HCT116 (cell line): ENCODE measurements at regions not wholly inside any gene's neighbourhood (a gene's known extent, or its start where the extent isn't known, plus 50 kb on each side); places are given as distances from the start of the nearest gene placed in this dataset.

Experiments
- ATAC-seq: fragments of 200-7000 bp; cut with Tn5 transposase; 2 replicates; pipeline ENCODE4 v1.9.1; 2020; ENCODE audit warnings: mild to moderate bottlenecking, moderate library complexity
- BruUV-seq: library from RNA; stranded (reverse); fragments of 400-500 nt; replicated peaks from 2 replicates; lab custom pipeline; 2021; lab: Mats Ljungman, UMichigan
- CTCF ChIA-PET: fragments of 300-600 bp; sonication (Branson Sonifier 250); formaldehyde crosslinking; loops from one replicate; lab custom pipeline; 2021; ENCODE audit warnings: antibody characterized with exemption; lab: Charles Lee
- POLR2A ChIA-PET: fragments of 300-600, 350-600 bp; sonication (Branson Sonifier 250); formaldehyde crosslinking; loops from one replicate; lab custom pipeline; 2021; ENCODE audit warnings: antibody characterized with exemption; lab: Charles Lee
- RAD21 ChIA-PET, 2 experiments: fragments of 300-600 bp; sonication (Branson Sonifier 250); formaldehyde crosslinking; loops; one replicate each; lab custom pipeline; 2023; ENCODE audit warnings: low total read pairs in 2 of 2; ENCODE audit not compliant: uncharacterized antibody in 2 of 2, unreplicated experiment in 2 of 2, low non-redundant PET in 1 of 2; lab: Charles Lee
- DNase-seq: peaks from one replicate; pipeline ENCODE4 v3.0.0-alpha.2; 2010; ENCODE audit warnings: low read depth, low spot score
- H2AFZ ChIP-seq: fragments of 200-600 bp; shearing (Covaris generic), sonication (generic); 2 replicates; pipeline ENCODE4 v1.6.1; 2017; ENCODE audit warnings: low read depth, mixed run types, mixed read lengths, antibody characterized with exemption, low read length; ENCODE audit not compliant: poor library complexity, severe bottlenecking
- H3K27ac ChIP-seq: 2 replicates; pipeline ENCODE4 v1.5.1; 2012; ENCODE audit warnings: low read depth, low read length
- H3K27me3 ChIP-seq: fragments of 200-600 bp; sonication (generic); 2 replicates; pipeline ENCODE4 v1.6.1; 2016; ENCODE audit warnings: mixed run types, low read length, mixed read lengths; ENCODE audit not compliant: insufficient read depth
- H3K36me3 ChIP-seq, 2 experiments: fragments of 200-500 bp in 1 of 2; fragments of 200-600 bp in 1 of 2; sonication (Bioruptor generic) in 1 of 2; sonication (generic) in 1 of 2; 2 replicates each; pipeline versions ENCODE4 v1.5.1 to v1.6.1; 2014 to 2016; ENCODE audit warnings: low read length in 2 of 2, inconsistent platforms in 1 of 2, mixed read lengths in 1 of 2, mixed run types in 1 of 2; ENCODE audit not compliant: insufficient read depth in 2 of 2, control insufficient read depth in 1 of 2
- H3K4me1 ChIP-seq, 2 experiments: fragments of 200-600 bp in 1 of 2; sonication (generic) in 1 of 2; 2 replicates each; pipeline versions ENCODE4 v1.5.1 to v1.6.1; 2012 to 2017; ENCODE audit warnings: low read length in 2 of 2, inconsistent platforms in 1 of 2, mild to moderate bottlenecking in 1 of 2, mixed read lengths in 1 of 2, mixed run types in 1 of 2, moderate library complexity in 1 of 2; ENCODE audit not compliant: insufficient read depth in 2 of 2, control insufficient read depth in 1 of 2
- H3K4me2 ChIP-seq: fragments of 200-600 bp; sonication (generic); 2 replicates; pipeline ENCODE4 v1.6.1; 2017; ENCODE audit warnings: mixed run types, low read length, mixed read lengths
- H3K4me3 ChIP-seq, 2 experiments: fragments of 200-600 bp in 1 of 2; sonication (generic) in 1 of 2; replicated peaks in 1 of 2; 2 replicates each; pipeline ENCODE4 v1.5.1; 2011 to 2016; ENCODE audit warnings: low read length in 2 of 2, control low read depth in 1 of 2, low read depth in 1 of 2, mild to moderate bottlenecking in 1 of 2, mixed read lengths in 1 of 2, mixed run types in 1 of 2
- H3K79me2 ChIP-seq: fragments of 200-600 bp; sonication (generic); 2 replicates; pipeline ENCODE4 v1.6.1; 2017; ENCODE audit warnings: mild to moderate bottlenecking, mixed run types, low read length, moderate library complexity, mixed read lengths; ENCODE audit not compliant: insufficient read depth
- H3K9ac ChIP-seq: fragments of 200-600 bp; sonication (generic); 2 replicates; pipeline ENCODE4 v1.6.1; 2016; ENCODE audit warnings: low read length, mixed read lengths
- H3K9me2 ChIP-seq: fragments of 200-600 bp; sonication (generic), shearing (Covaris generic); 2 replicates; pipeline ENCODE4 v1.6.1; 2017; ENCODE audit warnings: mixed run types, mild to moderate bottlenecking, moderate library complexity; ENCODE audit not compliant: insufficient read depth
- H3K9me3 ChIP-seq, 2 experiments: fragments of 200-500 bp in 1 of 2; fragments of 200-600 bp in 1 of 2; sonication (Bioruptor generic) in 1 of 2; sonication (generic) in 1 of 2; 2 replicates each; pipeline ENCODE4 v1.6.1; 2014 to 2017; ENCODE audit warnings: low read length in 2 of 2, mixed read lengths in 2 of 2, inconsistent platforms in 1 of 2, low read depth in 1 of 2, mild to moderate bottlenecking in 1 of 2, mixed run types in 1 of 2, moderate library complexity in 1 of 2; ENCODE audit not compliant: control insufficient read depth in 1 of 2, insufficient read depth in 1 of 2
- H4K20me1 ChIP-seq: fragments of 200-600 bp; sonication (generic), shearing (Covaris generic); 2 replicates; pipeline ENCODE4 v1.6.1; 2017; ENCODE audit warnings: mixed run types, mild to moderate bottlenecking, moderate library complexity; ENCODE audit not compliant: insufficient read depth
- ATF3 ChIP-seq: IDR thresholded peaks from 2 replicates; pipeline ENCODE4 v1.6.1; 2012
- CBX3 ChIP-seq: IDR thresholded peaks from 2 replicates; pipeline ENCODE4 v1.6.1; 2012; ENCODE audit warnings: low read depth
- CEBPB ChIP-seq: IDR thresholded peaks from 2 replicates; pipeline ENCODE4 v1.6.1; 2012; ENCODE audit warnings: low read depth
- CTCF ChIP-seq, 3 experiments: fragments of 200-600 bp in 1 of 3; sonication (generic) in 1 of 3; IDR thresholded peaks in 2 of 3; conservative IDR thresholded peaks in 1 of 3; 2 replicates each; pipeline ENCODE4 v1.5.1; 2012 to 2017; ENCODE audit warnings: low read depth in 2 of 3, low read length in 2 of 3, antibody characterized with exemption in 1 of 3, borderline replicate concordance in 1 of 3, control low read depth in 1 of 3, mild to moderate bottlenecking in 1 of 3, mixed read lengths in 1 of 3, mixed run types in 1 of 3, moderate library complexity in 1 of 3; ENCODE audit not compliant: insufficient read depth in 1 of 3
- EGR1 ChIP-seq: IDR thresholded peaks from 2 replicates; pipeline ENCODE4 v1.6.1; 2012; ENCODE audit warnings: low read depth
- ELF1 ChIP-seq: IDR thresholded peaks from 2 replicates; pipeline ENCODE4 v1.6.1; 2012; ENCODE audit warnings: low read depth, borderline replicate concordance
- EZH2 ChIP-seq: fragments of 200-600 bp; sonication (generic); IDR thresholded peaks from 2 replicates; pipeline ENCODE4 v1.6.1; 2017; ENCODE audit warnings: antibody characterized with exemption, mixed run types
- JUND ChIP-seq: IDR thresholded peaks from 2 replicates; pipeline ENCODE4 v1.6.1; 2012
- MAX ChIP-seq: IDR thresholded peaks from 2 replicates; pipeline ENCODE4 v1.6.1; 2012
- POLR2AphosphoS5 ChIP-seq: IDR thresholded peaks from 2 replicates; pipeline ENCODE4 v1.6.1; 2011; ENCODE audit warnings: mild to moderate bottlenecking, low read depth, low read length, moderate library complexity
- RAD21 ChIP-seq: IDR thresholded peaks from 2 replicates; pipeline ENCODE4 v1.6.1; 2012; ENCODE audit warnings: low read depth, mild to moderate bottlenecking
- REST ChIP-seq: IDR thresholded peaks from 2 replicates; pipeline ENCODE4 v1.6.1; 2012; ENCODE audit warnings: low read depth
- SIN3A ChIP-seq: IDR thresholded peaks from 2 replicates; pipeline ENCODE4 v1.6.1; 2012; ENCODE audit warnings: low read depth
- SRF ChIP-seq: IDR thresholded peaks from 2 replicates; pipeline ENCODE4 v1.6.1; 2012; ENCODE audit warnings: low read depth
- TCF7L2 ChIP-seq: IDR thresholded peaks from 2 replicates; pipeline ENCODE4 v1.7.0; 2011; ENCODE audit warnings: borderline replicate concordance, inconsistent platforms; ENCODE audit not compliant: insufficient read depth, insufficient read length; ENCODE audit errors: extremely low read depth
- ZFX ChIP-seq: fragments of 450-650 bp; IDR thresholded peaks from 2 replicates; pipeline ENCODE4 v1.6.1; 2017
- ZNF274 ChIP-seq: fragments of 200-500 bp; sonication (Bioruptor generic); IDR thresholded peaks from 2 replicates; pipeline ENCODE4 v1.6.1; 2014; ENCODE audit warnings: mild to moderate bottlenecking, low read depth, low read length, inconsistent platforms
- intact Hi-C: fragments of 100-400 bp; cut with micrococcal nuclease; formaldehyde crosslinking; loops from 2 replicates; pipeline ENCODE4 v1.10.0; 2022

- H3K9me2 ChIP-seq, result no peaks in the 10 kb centered on the region
- CTCF ChIA-PET, result no interaction called here
- no peak overlapping the region for H3K4me2 ChIP-seq
- BruUV-seq, result no TSS peak
- no peak for DNase-seq
- POLR2A ChIA-PET, result no interaction called here
- H4K20me1 ChIP-seq, result no peaks in the 10 kb centered on the region
- no peaks in the 10 kb centered on the region for H3K9me3 ChIP-seq
- no peaks in the 10 kb centered on the region for H3K4me1 ChIP-seq
- intact Hi-C loops, result loop anchor here (10.0 kb wide), 2 partner anchors 602 to 862 kb away; partner anchors contain the start of gene NR4A2
- H3K79me2 ChIP-seq, result no peaks in the 10 kb centered on the region
- H2AFZ ChIP-seq, result no peak overlapping the region
- ATAC-seq, result no peak
- H3K27ac ChIP-seq, result no peak overlapping the region
- no peaks in the 10 kb centered on the region for H3K36me3 ChIP-seq
- H3K27me3 ChIP-seq, result no peaks in the 10 kb centered on the region
- TF ChIP-seq JUND (no peak), EZH2 (no peak), CTCF (IDR thresholded peaks at IDR 0.05 in 2 of 3, conservative IDR thresholded peaks at IDR 0.05 in 1 of 3; ENCODE audit: borderline replicate concordance in 1 of 3, insufficient read depth in 1 of 3, low read depth in 2 of 3, low read length in 2 of 3) (no peak), POLR2AphosphoS5 (no peak), CBX3 (no peak)
- H3K4me3 ChIP-seq, result no peak overlapping the region
- RAD21 ChIA-PET, result no interaction called here
- H3K9ac ChIP-seq, result no peak overlapping the region
Measured at GRCh38 chr2:157196956-157197355, 60.5 kb upstream of the GALNT5 start.

GRCh38 chr2:157197848-157198247 lies 59.7 kb upstream of the GALNT5 start:
- H3K9me3 ChIP-seq, result no peaks in the 10 kb centered on the region
- H3K4me3 ChIP-seq, result no peak overlapping the region
- ChIA-PET CTCF (no interaction called here), RAD21 (no interaction called here), POLR2A (no interaction called here)
- no peak overlapping the region for H3K27ac ChIP-seq
- H3K36me3 ChIP-seq, result no peaks in the 10 kb centered on the region
- H3K27me3 ChIP-seq, result no peaks in the 10 kb centered on the region
- H4K20me1 ChIP-seq, result no peaks in the 10 kb centered on the region
- no TSS peak for BruUV-seq
- no peak overlapping the region for H3K4me2 ChIP-seq
- DNase-seq (no peak), ATAC-seq (no peak)
- H3K79me2 ChIP-seq, result no peaks in the 10 kb centered on the region
- intact Hi-C loops, result loop anchor here (10.0 kb wide), 2 partner anchors 603 to 863 kb away; partner anchors contain the start of gene NR4A2
- H2AFZ ChIP-seq, result peak overlapping the region; percentile 46
- no peaks in the 10 kb centered on the region for H3K9me2 ChIP-seq
- no peak overlapping the region for H3K9ac ChIP-seq
- H3K4me1 ChIP-seq, result no peaks in the 10 kb centered on the region
- TF ChIP-seq SIN3A (no peak), ZNF274 (no peak), TCF7L2 (no peak), POLR2AphosphoS5 (no peak), RAD21 (no peak), ZFX (no peak), CBX3 (no peak), ATF3 (no peak), CEBPB (no peak), ELF1 (no peak), EGR1 (no peak), REST (no peak), MAX (no peak), SRF (no peak)
